ENCODE measurements at regions not wholly inside any gene's neighbourhood (a gene's known extent, or its start where the extent isn't known, plus 50 kb on each side); places are given as distances from the start of the nearest gene placed in this dataset.

DNA sequence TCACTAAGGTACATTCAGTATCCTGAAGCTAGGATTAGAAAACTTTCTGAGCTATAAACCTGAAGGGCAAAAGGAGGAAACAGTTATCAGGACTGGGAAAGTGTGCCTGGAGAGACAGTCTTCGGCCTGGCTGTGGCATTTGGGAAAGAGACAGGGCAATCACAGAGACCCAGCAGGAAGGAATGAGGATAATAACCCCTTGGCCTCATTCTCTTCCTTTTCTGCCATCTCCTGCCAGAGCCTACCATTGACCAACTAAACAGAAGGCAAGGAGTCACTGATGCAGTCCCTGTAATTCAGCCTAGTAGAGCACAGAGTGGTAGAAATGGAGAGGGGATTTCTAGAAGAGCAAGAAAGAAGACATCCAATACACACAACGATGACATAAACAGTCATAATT, 359.4 kb downstream of the HDGFL1 start:
- no peaks in the 10 kb centered on the region for H3K27me3 ChIP-seq (ENCODE audit: control insufficient read depth, insufficient read depth, low read length)
- H3K4ac ChIP-seq (ENCODE audit: low read depth, low read length), result 0 out of 2 replicates have a peak overlapping the region, but pooled peaks have one; percentile 3
- H2BK20ac ChIP-seq (ENCODE audit: low read depth, low read length), result no peak overlapping the region
- H4K5ac ChIP-seq (ENCODE audit: low read depth, low read length), result peak overlapping the region; percentile 49; the same call in 1 of the 2 replicates
- no peak overlapping the region for H2AK5ac ChIP-seq (ENCODE audit: low read depth, low read length)
- in situ Hi-C loops (cut with MboI; ENCODE audit: low sequenced_read_pairs), result no loop called here
- H3K14ac ChIP-seq (replicated peaks; ENCODE audit: low read depth, low read length), result no peak overlapping the region
- H3K27ac ChIP-seq (ENCODE audit: insufficient read depth, low read length), result no peak overlapping the region
- no peak overlapping the region for H3K4me3 ChIP-seq (ENCODE audit: insufficient read depth, low read depth, low read length)
- no CpG with 5 or more reads among the region's 2 CpGs for WGBS, 2 experiments (ENCODE audit: extremely low coverage in 2 of 2, insufficient read length in 1 of 2)
- dilution Hi-C loops (cut with HindIII; ENCODE audit: low sequenced_read_pairs, unreplicated experiment), result no loop called here
- no peak overlapping the region for H2AK9ac ChIP-seq (replicated peaks; ENCODE audit: low read depth, low read length, poor library complexity)
- ChIA-PET POLR2A (ENCODE audit: unreplicated experiment) (no interaction called here), CTCF (no interaction called here)
- 0 out of 2 replicates have a peak overlapping the region, but pooled peaks have one; percentile 27 for H3K18ac ChIP-seq (ENCODE audit: low read depth, low read length)
- ATAC-seq (ENCODE audit: low read depth) (no peak), DNase-seq (no peak)
- no peak overlapping the region for H2AFZ ChIP-seq (replicated peaks; ENCODE audit: low read length, poor library complexity)
- H3K9me1 ChIP-seq (ENCODE audit: insufficient read depth, low read length), result no peaks in the 10 kb centered on the region
- H3K23ac ChIP-seq (ENCODE audit: low read depth, low read length), result no peak overlapping the region
- no peaks in the 10 kb centered on the region for H3K9me3 ChIP-seq (ENCODE audit: control insufficient read depth, insufficient read depth, low read length)
- no peaks in the 10 kb centered on the region for H4K20me1 ChIP-seq (ENCODE audit: insufficient read depth, low read length)
- TF ChIP-seq, protein P1, sequence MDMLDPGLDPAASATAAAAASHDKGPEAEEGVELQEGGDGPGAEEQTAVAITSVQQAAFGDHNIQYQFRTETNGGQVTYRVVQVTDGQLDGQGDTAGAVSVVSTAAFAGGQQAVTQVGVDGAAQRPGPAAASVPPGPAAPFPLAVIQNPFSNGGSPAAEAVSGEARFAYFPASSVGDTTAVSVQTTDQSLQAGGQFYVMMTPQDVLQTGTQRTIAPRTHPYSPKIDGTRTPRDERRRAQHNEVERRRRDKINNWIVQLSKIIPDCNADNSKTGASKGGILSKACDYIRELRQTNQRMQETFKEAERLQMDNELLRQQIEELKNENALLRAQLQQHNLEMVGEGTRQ (IDR thresholded peaks at IDR 0.05; ENCODE audit: low read depth, low read length), result no peak
- TF ChIP-seq, protein P2, sequence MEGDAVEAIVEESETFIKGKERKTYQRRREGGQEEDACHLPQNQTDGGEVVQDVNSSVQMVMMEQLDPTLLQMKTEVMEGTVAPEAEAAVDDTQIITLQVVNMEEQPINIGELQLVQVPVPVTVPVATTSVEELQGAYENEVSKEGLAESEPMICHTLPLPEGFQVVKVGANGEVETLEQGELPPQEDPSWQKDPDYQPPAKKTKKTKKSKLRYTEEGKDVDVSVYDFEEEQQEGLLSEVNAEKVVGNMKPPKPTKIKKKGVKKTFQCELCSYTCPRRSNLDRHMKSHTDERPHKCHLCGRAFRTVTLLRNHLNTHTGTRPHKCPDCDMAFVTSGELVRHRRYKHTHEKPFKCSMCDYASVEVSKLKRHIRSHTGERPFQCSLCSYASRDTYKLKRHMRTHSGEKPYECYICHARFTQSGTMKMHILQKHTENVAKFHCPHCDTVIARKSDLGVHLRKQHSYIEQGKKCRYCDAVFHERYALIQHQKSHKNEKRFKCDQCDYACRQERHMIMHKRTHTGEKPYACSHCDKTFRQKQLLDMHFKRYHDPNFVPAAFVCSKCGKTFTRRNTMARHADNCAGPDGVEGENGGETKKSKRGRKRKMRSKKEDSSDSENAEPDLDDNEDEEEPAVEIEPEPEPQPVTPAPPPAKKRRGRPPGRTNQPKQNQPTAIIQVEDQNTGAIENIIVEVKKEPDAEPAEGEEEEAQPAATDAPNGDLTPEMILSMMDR (conservative IDR thresholded peaks at IDR 0.05; ENCODE audit: low read depth, low read length), result no peak
- no peak for TF ChIP-seq NFE2L2 (IDR thresholded peaks at IDR 0.05; ENCODE audit: low read depth, low read length)
- no peak for TF ChIP-seq RAD21 (IDR thresholded peaks at IDR 0.05; ENCODE audit: low read length)
- no peak for TF ChIP-seq RFX5 (IDR thresholded peaks at IDR 0.05; ENCODE audit: low read depth, low read length)
- TF ChIP-seq MAZ (IDR thresholded peaks at IDR 0.05; ENCODE audit: borderline replicate concordance, low read depth, low read length), result no peak
- no TSS peak for BruUV-seq (replicated peaks)
- H2BK15ac ChIP-seq (ENCODE audit: low read depth, low read length), result no peak overlapping the region
- intact Hi-C loops (cut with micrococcal nuclease), result no loop called here
- H3K4me1 ChIP-seq (ENCODE audit: control insufficient read depth, insufficient read depth, low read length), result peaks cover 7% of the 10 kb centered on the region; the same call in 1 of the 2 replicates
- no peak overlapping the region for H2BK120ac ChIP-seq (ENCODE audit: low read depth, low read length)
- no peaks in the 10 kb centered on the region for H3K36me3 ChIP-seq (ENCODE audit: control insufficient read depth, insufficient read depth, low read length)
- no peak overlapping the region for H3K4me2 ChIP-seq (ENCODE audit: low read depth, low read length)
- H3K9ac ChIP-seq (ENCODE audit: low read depth, low read length), result no peak overlapping the region
- H3K79me1 ChIP-seq (ENCODE audit: low read depth in 1 of 2, low read length in 2 of 2), result no peaks in the 10 kb centered on the region
- H4K8ac ChIP-seq (ENCODE audit: low read depth in 2 of 2, low read length in 2 of 2), result no peak overlapping the region
- no peak overlapping the region for H2BK5ac ChIP-seq (ENCODE audit: low read depth, low read length, poor library complexity, severe bottlenecking)
- H4K91ac ChIP-seq (ENCODE audit: insufficient read depth, low read depth, low read length), result no peak overlapping the region
- no peak overlapping the region for H3K56ac ChIP-seq (ENCODE audit: extremely low read depth, insufficient read depth, low read length)
